ENCODE measurements at regions not wholly inside any gene's neighbourhood (a gene's known extent, or its start where the extent isn't known, plus 50 kb on each side); places are given as distances from the start of the nearest gene placed in this dataset.
"Not testable (repeated sequence)": the region's sequence is repeated elsewhere in the genome, so short reads cannot be mapped to it uniquely, and the experiment has no call there.

DNA sequence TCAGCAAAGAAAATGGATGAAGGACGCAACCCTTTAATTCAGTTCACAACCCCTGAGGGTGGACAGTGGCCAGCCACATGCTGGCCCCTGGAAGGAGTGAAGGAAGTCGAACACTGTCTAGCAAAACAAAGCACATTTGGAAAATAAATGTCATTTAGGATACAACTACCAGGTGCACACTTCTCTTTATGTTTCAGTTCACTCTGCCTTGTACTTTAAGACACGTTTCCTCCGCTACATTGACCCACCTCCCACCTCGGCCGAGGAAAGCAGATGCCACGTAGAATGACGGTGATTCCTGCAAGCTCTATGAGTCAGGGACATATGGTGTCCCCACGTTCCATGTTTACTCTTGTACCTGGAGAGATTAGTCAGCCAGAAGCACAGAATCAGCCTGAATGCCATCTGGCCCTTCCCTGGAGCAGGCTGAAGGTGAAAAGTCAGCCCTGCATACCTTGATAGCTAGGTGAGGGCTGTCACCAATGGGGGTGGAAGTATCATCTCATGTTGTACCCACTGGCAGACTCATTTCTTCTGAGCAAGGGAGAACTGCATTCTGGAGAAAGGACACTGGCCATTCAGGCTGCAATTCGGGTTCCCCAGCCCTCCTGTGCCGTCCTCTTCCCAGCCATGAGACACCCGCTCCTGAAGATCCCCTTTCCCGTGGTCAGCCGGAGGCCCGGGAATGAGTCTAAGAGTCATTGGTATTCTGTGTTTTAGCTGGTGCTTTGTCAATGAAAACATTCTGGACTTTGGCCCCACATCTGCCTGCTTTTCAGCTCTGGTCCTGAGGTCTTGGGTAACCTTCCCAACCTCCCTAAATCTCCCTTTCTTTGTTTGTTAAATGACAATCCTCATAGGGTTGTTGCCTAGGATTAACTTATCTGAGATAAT lies 60.6 kb downstream of the FOXA2 start:
- TF ChIP-seq, protein P1, sequence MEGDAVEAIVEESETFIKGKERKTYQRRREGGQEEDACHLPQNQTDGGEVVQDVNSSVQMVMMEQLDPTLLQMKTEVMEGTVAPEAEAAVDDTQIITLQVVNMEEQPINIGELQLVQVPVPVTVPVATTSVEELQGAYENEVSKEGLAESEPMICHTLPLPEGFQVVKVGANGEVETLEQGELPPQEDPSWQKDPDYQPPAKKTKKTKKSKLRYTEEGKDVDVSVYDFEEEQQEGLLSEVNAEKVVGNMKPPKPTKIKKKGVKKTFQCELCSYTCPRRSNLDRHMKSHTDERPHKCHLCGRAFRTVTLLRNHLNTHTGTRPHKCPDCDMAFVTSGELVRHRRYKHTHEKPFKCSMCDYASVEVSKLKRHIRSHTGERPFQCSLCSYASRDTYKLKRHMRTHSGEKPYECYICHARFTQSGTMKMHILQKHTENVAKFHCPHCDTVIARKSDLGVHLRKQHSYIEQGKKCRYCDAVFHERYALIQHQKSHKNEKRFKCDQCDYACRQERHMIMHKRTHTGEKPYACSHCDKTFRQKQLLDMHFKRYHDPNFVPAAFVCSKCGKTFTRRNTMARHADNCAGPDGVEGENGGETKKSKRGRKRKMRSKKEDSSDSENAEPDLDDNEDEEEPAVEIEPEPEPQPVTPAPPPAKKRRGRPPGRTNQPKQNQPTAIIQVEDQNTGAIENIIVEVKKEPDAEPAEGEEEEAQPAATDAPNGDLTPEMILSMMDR (IDR thresholded peaks at IDR 0.05): no peak
- DNase-seq (ENCODE audit: low spot score): no peak
- no peaks in the 10 kb centered on the region for H3K36me3 ChIP-seq
- no peak overlapping the region for H3K4me3 ChIP-seq
- no peaks in the 10 kb centered on the region for H3K9me3 ChIP-seq
- no peak overlapping the region for H3K27ac ChIP-seq
- H3K4me1 ChIP-seq: no peaks in the 10 kb centered on the region
- no peaks in the 10 kb centered on the region for H3K27me3 ChIP-seq

DNA sequence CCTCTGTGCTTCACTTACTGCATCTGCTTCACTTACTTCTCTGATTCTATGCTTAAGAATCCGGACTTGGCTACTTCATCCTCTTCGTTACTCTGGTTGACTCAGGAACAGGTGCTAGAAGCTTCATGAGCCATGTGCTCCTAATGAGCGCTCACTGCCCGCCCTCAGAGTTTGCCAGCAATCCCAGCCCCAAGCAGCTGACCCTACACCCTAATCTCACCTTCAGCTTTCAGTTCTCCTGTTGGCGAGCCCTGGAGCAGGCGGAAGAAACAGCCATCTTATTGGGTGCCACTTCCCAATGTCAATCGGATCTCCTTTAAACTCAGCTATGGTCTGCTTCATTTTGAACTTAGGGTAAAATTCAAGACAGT lies 61.3 kb downstream of the FOXA2 start:
- Histone ChIP-seq H3K4me1 (no peaks in the 10 kb centered on the region), H3K9me3 (no peaks in the 10 kb centered on the region), H3K36me3 (no peaks in the 10 kb centered on the region), H3K27me3 (no peaks in the 10 kb centered on the region), H3K4me3 (no peak overlapping the region), H3K27ac (no peak overlapping the region)
- TF ChIP-seq, protein P1 (IDR thresholded peaks at IDR 0.05): no peak
- no peak for DNase-seq (ENCODE audit: low spot score)

DNA sequence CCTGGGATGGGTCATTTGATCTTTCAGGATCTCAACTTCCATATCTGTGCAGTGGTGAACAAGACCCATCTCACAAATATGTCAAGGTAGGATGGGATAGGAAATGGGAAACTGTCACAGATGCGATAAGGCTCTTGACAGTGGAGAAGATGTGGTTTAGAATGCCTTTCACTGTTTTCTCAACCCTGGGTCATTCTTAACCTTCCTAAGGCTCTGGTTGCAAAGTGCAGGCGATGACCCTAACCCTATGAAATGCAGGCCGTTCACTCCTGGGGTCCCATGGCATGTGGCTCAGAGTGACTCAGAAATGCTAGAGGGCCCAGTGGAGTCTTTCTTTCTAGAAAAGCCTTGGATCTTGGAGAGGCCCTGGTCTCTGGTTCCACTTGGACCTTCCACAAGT lies 61.7 kb downstream of the FOXA2 start:
- no peaks in the 10 kb centered on the region for H3K9me3 ChIP-seq
- H3K4me1 ChIP-seq: no peaks in the 10 kb centered on the region
- H3K36me3 ChIP-seq: no peaks in the 10 kb centered on the region
- H3K27ac ChIP-seq: no peak overlapping the region
- no peaks in the 10 kb centered on the region for H3K27me3 ChIP-seq
- H3K4me3 ChIP-seq: no peak overlapping the region
- no peak for DNase-seq (ENCODE audit: low spot score)
- TF ChIP-seq, protein P1 (IDR thresholded peaks at IDR 0.05): no peak

DNA sequence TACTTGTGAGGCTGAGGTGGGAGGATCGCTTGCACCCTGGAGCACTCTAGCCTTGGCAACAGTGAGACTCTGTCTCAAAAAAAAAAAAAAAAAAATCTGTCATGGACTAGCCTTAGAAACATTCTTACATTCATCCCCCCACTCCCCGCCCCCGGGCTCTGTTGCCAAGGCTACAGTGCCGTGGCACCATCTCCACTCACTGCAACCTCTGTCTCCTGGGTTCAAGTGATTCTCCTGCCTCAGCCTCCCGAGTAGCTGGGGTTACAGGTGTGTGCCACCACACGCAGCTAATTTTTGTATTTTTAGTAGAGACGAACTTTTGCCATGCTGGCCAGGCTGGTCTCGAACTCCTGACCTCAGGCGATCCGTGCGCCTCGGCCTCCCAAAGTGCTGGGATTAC lies 62.4 kb downstream of the FOXA2 start:
- H3K36me3 ChIP-seq; H3K4me3 ChIP-seq; H3K9me3 ChIP-seq; H3K27ac ChIP-seq; DNase-seq (ENCODE audit: low spot score); H3K4me1 ChIP-seq; H3K27me3 ChIP-seq: not testable (repeated sequence)

DNA sequence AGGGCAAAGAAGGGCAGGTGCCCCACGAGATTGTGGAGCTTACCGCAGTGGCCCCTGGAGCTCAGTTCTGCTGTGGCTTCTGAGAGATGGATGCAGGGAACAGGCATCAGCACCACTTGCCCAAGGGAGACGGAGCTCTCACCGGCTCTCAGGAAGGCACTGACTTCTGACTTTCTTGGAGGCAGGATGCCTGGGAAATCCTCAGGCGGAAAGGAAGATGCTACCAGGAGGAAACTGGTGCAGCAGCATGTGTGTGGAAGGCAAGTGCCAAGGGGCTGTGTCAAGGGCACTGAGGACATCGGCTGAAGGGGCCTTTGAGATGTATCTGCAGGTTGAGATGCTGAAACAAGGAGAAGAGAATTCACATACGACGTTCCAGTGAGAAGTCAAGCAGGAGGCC lies 64.0 kb downstream of the FOXA2 start:
- TF ChIP-seq, protein P1 (IDR thresholded peaks at IDR 0.05): no peak
- Histone ChIP-seq H3K9me3 (no peaks in the 10 kb centered on the region), H3K27me3 (no peaks in the 10 kb centered on the region), H3K36me3 (no peaks in the 10 kb centered on the region), H3K4me1 (no peaks in the 10 kb centered on the region), H3K27ac (no peak overlapping the region), H3K4me3 (no peak overlapping the region)
- DNase-seq (ENCODE audit: low spot score): no peak

DNA sequence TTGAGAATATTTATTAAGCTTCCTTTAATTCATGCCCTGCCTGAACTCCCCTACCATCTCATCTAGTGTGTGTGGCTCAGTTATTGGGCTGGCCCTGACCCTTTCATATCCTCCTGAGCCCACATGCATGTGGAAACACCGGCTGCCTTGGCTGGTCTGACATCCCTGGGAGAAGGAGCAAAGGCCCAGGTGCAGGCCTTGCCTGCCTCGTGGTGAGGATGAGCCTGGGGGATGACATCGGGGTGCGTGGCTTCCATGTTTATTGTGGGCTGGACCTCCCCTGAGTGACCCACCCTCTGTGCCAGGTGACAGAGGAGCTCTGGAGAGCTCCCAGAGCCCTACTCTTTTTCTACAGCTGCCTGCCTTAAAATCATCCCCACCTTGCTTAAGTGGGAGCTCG lies 69.1 kb downstream of the FOXA2 start:
- Histone ChIP-seq H3K4me3 (no peak overlapping the region), H3K27me3 (no peaks in the 10 kb centered on the region), H3K36me3 (no peaks in the 10 kb centered on the region), H3K4me1 (no peaks in the 10 kb centered on the region), H3K27ac (no peak overlapping the region), H3K9me3 (no peaks in the 10 kb centered on the region)
- TF ChIP-seq, protein P1 (IDR thresholded peaks at IDR 0.05): no peak
- no peak for DNase-seq (ENCODE audit: low spot score)
